IPS DF 4.7 (cell line): ENCODE measurements at regions not wholly inside any gene's neighbourhood (a gene's known extent, or its start where the extent isn't known, plus 50 kb on each side); places are given as distances from the start of the nearest gene placed in this dataset.

ENCODE experiments used
- DNase-seq: peaks from one replicate; pipeline ENCODE4 v3.0.0-alpha.2; 2013; ENCODE audit warnings: low spot score; ENCODE audit errors: extremely low read depth

DNA sequence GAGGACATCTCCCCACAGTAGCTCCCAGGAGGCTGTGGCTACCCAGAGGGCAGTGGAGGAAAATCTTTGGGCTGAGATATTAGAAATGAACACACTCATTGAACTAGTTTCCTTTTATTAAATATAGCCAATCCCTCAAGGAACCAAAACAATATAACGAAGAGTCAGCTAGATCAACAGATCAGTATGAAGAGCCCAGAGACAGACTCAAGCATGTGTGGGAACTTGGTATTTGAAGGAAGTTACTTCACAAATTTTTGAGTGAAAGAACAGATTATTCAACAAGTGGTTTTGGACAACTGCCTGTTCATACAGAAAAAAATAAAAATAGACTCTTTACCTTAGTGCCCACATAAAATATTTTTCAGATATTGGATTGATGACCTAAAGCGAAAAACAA, 183.6 kb upstream of the PMFBP1 start:
- no peak for DNase-seq

DNA sequence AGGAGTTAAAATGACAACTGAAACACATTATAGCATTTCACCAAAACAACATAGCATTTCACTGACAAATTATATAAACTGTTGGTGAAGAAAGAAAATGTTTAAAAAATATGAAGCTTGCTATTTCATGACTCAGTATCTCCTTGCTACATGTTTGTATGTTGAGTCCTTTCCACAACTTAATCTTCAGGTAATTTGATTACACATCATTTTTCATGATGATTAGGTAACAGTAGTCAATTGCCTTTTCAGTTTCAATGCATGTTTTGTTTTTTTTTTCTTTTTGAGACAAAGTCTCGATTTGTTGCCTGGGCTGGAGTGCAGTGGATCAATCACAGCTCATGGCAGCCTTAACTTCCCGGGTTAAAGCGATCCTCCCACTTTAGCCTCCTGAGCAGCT, 177.8 kb upstream of the PMFBP1 start:
- DNase-seq: no peak

DNA sequence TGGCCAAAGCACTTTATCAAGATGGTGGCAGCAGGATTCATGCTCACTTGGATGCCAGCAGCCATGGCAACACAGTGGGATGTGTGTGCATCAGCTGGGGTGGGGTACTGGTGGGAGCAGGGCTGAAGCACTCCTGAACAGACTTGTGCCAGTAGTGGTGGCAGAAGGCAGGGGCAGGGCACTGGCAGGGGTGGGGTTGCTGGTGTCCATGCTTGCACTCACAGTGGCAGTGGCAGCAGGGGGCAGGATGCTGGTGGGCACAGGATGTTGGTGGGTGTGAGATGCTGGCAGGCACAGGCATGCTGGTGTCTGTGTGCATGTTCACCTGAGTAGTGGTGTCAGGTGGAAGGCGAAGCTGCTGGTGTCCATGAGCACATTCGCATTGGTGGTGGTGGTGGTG, 161.0 kb upstream of the PMFBP1 start:
- no peak for DNase-seq

DNA sequence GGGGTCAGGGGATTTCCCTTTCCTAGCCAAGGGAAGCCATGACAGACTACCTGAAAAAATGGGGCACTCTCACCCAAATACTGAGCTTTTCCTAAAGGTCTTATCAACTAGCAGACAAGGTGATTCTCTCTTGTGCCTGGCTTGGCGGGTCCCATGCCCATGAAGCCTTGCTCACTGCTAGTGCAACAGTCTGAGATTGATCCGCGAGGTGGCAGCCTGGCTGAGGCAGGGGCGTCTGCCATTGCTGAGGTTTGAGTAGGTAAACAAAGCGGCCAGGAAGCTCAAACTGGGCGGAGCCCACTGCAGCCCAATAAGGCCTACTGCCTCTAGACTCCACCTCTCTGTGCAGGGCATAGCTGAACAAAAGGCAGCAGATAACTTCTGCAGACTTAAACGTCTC, 152.6 kb upstream of the PMFBP1 start:
- no peak for DNase-seq

DNA sequence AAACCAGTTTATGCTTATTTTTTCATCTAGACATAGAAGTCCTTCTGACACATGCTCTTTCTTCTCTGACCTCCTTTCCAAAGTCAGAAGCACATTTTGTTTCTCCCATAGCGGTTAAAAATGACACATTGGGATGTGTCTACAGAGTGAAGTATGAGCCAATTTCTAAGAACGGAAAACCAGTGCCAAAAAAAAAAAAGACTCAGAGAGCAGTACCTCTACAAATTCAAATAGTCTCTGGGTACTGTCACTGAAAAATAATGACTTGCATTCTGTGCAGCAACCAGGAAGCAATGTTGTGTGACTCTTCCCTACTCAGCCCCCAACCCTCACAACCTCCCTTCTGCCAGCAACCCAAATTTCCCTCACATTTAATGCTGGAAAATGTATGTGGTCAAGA, 145.5 kb upstream of the PMFBP1 start:
- no peak for DNase-seq

DNA sequence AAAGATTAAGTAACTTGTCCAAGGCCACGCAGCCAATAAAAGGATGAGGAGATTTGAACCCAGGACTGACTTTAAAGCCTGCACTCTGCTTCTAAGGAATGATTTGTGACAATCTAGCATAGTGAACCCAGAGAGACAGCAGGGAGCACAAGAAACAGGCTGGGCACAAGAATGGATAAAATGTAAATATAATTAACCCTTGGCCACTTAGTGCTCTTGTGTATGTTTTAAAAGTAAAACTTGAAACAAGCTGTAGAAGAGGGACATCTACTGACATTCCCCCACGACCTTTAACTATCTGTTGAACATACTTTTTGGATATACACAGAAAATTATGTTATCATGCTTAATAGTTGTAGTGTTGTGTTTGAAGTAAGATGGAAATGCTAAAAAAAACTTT, 141.9 kb upstream of the PMFBP1 start:
- no peak for DNase-seq

DNA sequence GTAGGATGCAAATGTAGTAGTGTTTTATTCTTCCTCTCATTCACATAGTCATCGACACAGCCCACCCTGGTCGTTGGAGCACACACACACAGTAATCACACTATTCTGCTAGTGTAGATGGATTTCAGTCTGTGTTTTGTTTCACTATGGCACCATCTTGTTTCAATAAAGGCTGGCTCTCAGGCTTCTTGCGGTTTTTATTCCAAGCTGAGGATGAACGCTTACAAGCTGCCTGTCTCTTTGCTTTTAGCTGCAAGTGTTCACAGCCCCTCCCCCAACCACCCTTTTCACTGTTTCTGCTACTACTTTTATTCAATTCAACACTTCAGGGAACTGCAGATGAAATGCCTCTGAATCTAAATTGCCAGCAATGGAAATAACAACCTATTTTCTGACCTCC, 140.9 kb upstream of the PMFBP1 start:
- no peak for DNase-seq

DNA sequence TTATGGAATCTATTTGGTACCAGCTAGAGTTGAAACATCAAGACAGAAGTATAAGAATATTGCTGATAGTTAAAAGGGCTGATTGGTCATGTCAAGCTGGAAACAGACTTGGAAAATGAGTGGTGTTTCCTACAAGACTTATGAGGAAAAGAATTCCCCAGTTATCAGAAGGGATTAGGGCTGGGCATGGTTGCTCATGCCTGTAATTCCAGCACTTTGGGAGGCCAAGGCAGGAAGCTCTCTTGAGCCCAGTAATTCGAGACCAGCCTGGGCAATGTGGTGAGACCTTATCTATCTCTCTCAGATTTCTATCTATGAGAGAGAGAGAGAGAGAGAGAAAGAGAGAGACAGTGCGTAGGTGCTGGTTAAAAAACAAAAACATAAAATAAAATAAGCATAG, 139.5 kb upstream of the PMFBP1 start:
- DNase-seq: no peak

DNA sequence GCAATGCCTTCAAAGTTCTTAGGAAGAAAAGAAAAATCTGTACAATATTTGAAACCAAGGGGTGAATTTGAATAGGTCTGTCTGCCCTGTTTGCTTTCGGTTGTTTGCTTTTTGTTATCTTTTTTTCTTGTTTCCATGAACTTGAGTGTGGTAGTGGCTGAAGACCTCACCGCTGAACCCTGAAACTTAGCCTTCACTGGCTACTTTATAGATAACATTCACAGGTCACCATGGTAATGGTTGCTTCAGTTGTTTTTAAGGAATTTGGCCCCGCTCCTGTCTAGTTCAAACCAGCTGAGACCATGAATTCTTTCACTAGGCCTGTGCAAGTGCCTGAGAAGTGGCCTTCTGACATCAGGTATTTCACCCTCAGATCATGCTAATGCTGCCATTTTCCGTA, 137.0 kb upstream of the PMFBP1 start:
- no peak for DNase-seq

DNA sequence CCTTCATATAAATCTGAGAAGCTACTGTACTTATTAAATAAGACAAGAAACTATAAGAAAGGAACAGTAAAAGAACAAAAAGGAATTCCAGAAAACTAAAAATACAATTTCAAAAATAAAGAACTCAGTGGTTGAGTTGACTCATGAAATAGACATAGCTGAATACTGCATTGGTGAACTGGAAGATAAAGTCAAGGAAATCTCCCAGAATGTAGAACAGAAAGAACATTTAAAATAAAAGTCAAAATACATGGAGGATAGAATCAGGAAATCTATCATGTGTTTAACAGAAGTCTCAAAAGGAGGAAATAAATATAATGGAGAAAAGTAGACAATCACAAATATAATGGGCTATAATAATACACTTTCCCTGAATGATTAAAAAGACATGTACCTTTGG, 136.4 kb upstream of the PMFBP1 start:
- no peak for DNase-seq

DNA sequence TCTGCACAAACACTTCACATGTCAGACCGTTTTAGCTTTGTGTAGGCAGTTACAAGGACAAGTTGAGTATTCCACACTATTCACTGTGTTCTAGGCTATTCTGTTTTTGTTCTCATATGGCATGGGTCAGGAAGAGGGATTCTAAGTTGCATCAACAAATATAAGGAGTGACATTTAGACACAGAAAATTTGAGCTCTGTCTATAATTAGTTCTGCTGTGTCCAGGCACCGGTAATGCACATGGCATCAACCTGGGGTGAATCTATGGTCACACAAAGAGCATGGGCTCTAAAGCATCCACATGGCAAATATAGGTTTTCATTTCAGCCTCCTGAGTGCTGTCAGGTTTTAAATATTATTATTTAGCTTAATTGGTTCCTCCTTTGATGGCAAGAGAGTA, 130.4 kb upstream of the PMFBP1 start:
- no peak for DNase-seq

DNA sequence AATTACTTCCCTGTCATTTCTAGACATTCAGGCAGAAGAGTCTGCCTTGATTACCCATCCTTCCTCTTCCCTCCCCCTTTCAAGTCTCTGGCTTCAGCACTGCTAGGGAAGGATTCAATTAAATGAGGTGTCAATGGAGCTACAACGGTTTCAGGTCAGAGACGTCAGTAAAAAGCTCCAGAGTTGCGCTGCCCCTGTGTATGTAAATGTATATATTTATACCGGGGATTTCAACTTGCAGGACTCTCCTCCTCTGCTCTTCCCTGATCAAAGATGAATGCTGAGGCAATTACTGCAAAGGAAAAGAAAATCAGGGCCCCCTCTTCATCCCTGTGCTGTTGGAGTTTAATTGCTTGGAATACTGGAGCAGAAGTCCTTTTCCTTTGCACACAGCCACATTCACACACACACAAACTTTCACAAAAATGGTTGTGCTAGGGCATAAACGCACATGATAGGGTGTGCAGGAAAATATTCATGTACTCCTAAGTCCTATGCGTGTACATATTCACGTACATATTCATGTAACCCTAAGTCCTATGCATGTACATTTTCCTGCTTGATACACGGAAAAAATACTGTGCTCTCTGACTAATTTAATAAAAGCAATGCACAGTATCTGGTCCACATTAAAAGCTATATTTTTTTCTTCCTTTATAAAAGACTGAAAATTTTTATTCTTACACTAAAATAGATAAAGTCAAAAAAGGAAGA, 129.7 kb upstream of the PMFBP1 start:
- DNase-seq: no peak

DNA sequence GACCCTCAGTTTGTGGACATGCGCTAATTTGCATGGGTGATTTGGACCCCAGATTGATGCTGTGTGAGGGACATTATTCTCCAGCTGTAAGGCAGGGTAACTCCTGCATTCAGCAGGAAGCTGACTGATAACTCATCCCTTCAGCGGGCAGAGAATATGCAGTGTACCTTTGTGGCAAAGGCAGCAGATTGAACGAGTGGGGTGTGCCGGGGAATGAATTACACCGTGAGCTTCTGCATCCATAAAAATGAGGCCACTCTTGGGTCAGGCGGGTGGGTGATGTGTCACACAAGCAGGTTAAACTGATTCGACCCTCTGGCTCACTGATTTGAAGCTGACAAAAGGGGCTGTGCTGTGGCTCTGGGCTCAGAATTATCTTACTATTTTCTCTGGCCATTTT, 128.9 kb upstream of the PMFBP1 start:
- DNase-seq: no peak

DNA sequence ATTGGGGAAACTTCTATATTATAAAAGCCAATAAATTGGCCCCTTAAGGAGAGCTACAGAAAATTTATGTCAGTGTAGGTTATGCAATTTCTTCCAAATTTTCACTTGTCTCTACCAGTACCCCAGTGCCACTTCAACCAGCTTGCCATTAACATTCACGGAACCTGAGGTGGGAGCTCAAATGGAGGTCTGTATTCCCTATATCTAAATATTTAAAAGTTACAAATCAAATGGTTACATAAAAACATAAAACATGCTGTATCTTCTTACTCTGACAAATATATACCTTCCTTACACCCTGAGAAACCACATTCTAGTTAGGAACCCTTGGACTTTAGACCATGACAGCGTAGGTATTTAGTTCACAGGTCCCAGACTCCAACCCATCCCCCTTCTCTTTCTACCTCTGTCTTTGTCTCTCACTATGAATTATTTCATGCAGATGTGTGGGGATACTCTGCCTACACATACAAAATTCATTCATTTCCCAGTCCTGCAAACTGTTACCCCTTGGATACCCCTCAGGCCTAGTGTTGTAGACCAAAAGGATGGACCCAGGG, 127.8 kb upstream of the PMFBP1 start:
- no peak for DNase-seq

DNA sequence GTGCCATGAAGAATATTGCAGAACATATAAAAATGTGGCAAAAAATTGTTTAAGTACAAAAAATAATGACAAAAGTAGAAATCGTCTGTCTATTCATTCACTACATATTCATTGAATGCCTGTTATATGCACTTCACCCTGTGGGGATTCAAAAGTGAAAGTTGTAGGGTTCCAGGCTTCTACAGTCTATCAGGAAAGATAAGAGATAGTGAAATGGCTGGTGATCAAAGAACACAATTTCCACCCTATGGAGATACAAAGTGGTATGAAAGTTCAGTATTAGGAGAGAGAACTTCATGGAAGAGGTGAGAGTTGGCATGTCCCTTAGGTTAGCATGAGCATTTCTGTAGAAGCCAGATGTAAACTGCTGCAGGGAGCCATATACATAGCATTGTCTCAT, 127.0 kb upstream of the PMFBP1 start:
- no peak for DNase-seq

DNA sequence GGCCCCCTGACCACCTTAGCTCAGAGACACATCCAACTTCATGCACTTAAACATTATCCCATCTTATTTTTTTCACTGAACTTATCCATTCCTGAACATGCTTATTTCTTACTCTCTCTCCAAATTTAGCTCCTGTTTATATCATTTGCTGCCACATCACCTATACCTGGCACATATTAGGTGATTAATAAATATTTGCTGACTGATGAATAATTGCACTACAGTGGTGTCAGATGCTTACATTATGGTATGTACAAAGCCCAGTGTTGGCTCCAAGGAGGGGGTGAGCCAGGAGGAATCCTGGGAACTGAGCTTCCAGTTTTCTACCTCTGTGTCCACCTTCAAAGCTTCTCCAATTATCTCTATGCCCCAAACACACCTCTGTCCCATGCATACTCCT, 124.0 kb upstream of the PMFBP1 start:
- no peak for DNase-seq

DNA sequence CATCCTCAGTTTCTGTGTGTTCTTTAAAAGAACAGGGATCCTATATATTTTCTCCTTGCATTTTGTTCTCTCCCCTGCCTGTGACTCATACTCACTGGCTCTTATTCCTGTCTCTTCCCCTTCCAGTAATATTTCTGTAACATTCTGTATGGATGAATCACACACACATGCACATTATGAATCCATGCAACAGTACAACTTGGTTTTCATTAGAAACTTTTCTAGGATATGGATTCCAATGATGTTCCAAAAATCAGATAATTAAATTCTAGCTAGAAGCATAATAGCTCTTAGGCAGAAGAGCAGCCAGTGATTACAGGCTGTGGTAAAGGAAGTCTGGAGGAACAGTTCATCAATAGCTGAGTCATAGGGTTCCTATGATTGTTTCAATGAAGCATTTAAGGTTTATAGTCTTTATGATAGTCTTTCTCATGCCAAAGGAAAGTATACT, 119.6 kb upstream of the PMFBP1 start:
- no peak for DNase-seq

DNA sequence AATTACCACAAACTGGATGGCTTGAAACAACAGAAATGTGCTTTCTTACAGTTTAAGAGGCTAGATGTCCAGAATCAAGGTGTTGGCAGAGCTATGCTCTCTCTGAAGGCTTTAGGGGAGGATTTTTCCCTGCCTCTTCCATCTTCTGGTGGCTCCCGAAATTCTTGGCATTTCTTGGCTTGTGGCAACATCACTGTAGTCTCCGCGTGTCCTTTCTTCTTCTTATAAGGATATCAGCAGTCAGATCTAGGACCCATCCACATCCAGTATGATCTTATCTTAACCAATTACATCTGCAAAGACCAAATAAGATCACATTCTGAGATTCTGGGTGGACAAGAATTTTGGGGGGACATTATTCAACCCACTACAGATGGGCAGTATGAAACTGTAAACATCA, 119.2 kb upstream of the PMFBP1 start:
- no peak for DNase-seq

DNA sequence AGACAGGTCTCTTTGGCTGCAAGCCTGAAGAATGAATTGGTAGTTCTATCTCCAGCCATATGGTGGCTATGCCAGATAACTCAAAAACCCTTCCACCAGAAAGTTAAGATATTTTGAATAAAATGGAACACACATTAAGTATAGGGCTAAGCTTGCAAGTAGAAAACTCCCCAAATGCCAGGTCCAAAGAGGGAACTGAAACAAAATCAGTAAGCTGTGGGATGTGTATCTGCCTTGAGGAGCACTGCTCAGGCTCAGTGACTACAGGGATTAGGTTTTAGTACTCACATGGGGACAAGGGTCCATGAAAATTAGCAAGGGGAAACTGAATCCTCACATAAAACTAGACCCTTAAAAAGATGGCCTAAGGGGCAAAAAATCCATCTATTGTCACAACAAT, 115.7 kb upstream of the PMFBP1 start:
- no peak for DNase-seq

DNA sequence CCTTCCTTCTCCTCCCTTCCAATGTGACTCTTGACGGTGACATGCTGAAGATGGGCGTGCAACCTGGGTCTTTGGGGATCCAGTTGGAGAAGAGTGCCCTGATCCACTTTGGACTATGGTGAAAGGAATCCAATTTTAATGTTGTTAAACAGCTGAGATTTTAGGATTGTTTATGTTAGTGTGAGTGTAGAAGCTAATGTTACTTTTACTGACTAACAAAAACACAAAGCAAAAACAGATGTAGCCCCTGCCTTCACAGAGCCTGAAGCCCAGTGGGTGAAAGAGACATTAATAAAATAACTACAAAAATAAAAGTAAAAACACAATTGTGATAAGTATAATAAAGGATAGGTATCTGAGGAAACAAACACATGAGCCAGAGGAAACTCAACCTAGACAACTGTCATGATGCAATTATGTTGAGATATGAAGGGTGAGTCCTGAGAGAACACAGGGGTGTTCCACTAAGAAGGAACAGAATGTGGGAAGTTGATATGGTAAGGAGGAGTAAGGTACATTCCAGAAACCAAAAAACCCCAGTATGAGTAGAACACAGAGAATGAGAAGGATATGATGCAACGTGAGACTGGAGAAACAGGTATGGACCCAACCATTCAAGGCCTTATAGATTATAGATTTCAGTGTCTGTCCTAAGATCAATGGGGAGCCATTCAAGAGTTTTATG, 115.1 kb upstream of the PMFBP1 start:
- no peak for DNase-seq

DNA sequence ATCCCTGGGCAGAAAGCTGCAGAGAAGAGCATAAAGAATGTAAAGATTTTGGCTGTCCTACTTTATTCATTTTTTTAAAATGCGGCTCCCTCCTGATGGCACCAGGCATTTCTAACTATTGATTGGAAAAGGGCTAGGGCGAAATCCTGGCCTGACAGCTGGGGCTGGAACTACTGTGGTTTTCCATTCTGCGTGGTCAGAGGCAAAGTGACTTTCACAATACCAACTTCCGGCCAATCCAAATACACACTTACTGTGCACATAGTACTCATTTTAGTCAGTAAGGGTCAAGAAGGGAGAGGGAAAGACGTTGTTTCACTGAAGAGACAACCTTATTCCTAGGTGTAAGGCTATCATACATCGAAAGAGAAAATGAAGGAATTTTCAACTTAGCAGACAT, 113.8 kb upstream of the PMFBP1 start:
- no peak for DNase-seq

DNA sequence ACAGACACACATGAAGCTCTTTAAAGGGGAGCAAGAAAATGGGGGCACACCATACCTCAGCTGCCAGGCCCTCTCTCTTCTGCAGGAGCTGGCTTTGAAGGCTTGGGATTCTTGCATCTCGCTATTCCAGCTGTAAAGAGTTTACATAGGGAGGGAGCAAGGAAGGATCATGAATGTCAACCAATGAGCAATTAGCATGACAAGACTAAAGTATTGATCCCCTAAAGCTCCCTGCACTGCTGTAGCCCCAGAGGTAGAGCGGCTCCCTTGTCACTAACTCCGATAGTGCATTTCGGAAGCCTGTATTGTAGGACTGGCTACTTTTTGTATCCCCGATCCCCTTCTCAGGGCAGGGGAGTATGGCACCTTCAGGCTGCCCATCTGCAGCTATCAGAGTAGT, 113.4 kb upstream of the PMFBP1 start:
- DNase-seq: peak; percentile 19
